Hepatocyte (in vitro differentiated cells): ENCODE measurements at regions not wholly inside any gene's neighbourhood (a gene's known extent, or its start where the extent isn't known, plus 50 kb on each side); places are given as distances from the start of the nearest gene placed in this dataset.

Experiments used
- DNase-seq: peaks from one replicate; pipeline ENCODE4 v3.0.0-alpha.2; 2016; ENCODE audit warnings: low spot score
- H2AFZ ChIP-seq: fragments of 200-600 bp; sonication (generic); 2 replicates; pipeline ENCODE4 v1.6.0; 2016; ENCODE audit warnings: antibody characterized with exemption, mild to moderate bottlenecking
- H3K27ac ChIP-seq: fragments of 200-600 bp; sonication (generic); 2 replicates; pipeline ENCODE4 v1.5.1; 2016; ENCODE audit warnings: mild to moderate bottlenecking
- H3K27me3 ChIP-seq: fragments of 200-600 bp; sonication (generic); 2 replicates; pipeline ENCODE4 v1.6.1; 2016
- H3K36me3 ChIP-seq: fragments of 200-600 bp; sonication (generic); replicated peaks from 2 replicates; pipeline ENCODE4 v1.5.1; 2016; ENCODE audit warnings: low read depth; ENCODE audit not compliant: insufficient read depth
- H3K4me1 ChIP-seq: fragments of 200-600 bp; sonication (generic); 2 replicates; pipeline ENCODE4 v1.5.1; 2016; ENCODE audit warnings: mild to moderate bottlenecking, moderate library complexity; ENCODE audit not compliant: insufficient read depth
- H3K4me2 ChIP-seq: fragments of 200-600 bp; sonication (generic); 2 replicates; pipeline ENCODE4 v1.6.0; 2016
- H3K4me3 ChIP-seq: fragments of 200-600 bp; sonication (generic); 2 replicates; pipeline ENCODE4 v1.5.1; 2016; ENCODE audit warnings: mild to moderate bottlenecking
- H3K79me2 ChIP-seq: fragments of 200-600 bp; sonication (generic); 2 replicates; pipeline ENCODE4 v1.6.0; 2017; ENCODE audit warnings: mild to moderate bottlenecking
- H3K9me2 ChIP-seq: fragments of 200-600 bp; sonication (generic); replicated peaks from 2 replicates; pipeline ENCODE4 v1.6.0; 2017; ENCODE audit warnings: mild to moderate bottlenecking; ENCODE audit not compliant: insufficient read depth
- H3K9me3 ChIP-seq: fragments of 200-600 bp; sonication (generic); 2 replicates; pipeline ENCODE4 v1.5.1; 2016; ENCODE audit warnings: low read depth, mild to moderate bottlenecking
- H4K20me1 ChIP-seq: fragments of 200-600 bp; sonication (generic); 2 replicates; pipeline ENCODE4 v1.6.0; 2016; ENCODE audit warnings: mild to moderate bottlenecking; ENCODE audit not compliant: insufficient read depth, poor library complexity, severe bottlenecking
- EZH2 ChIP-seq: fragments of 200-600 bp; sonication (generic); IDR thresholded peaks from 2 replicates; pipeline ENCODE4 v1.6.1; 2016; ENCODE audit warnings: antibody characterized with exemption, mild to moderate bottlenecking, borderline replicate concordance
- EZH2phosphoT487 ChIP-seq: fragments of 200-600 bp; sonication (generic); IDR thresholded peaks from one replicate; pipeline ENCODE4 v1.6.1; 2018; ENCODE audit warnings: antibody characterized with exemption, mild to moderate bottlenecking, low read depth, moderate library complexity; ENCODE audit not compliant: unreplicated experiment, severe bottlenecking
- WGBS: methylation state at CpG from one replicate; pipeline ENCODE4 v1.1.6; 2016; ENCODE audit warnings: low lambda C conversion rate; ENCODE audit errors: missing lambda C conversion rate; 5-methylcytosine and 5-hydroxymethylcytosine counted together
- TF ChIP-seq, protein P1 (sequence below): fragments of 200-600 bp; sonication (generic); IDR thresholded peaks from 2 replicates; pipeline ENCODE4 v1.5.1; 2016; ENCODE audit warnings: antibody characterized with exemption, mild to moderate bottlenecking; ENCODE audit not compliant: poor library complexity

DNA sequence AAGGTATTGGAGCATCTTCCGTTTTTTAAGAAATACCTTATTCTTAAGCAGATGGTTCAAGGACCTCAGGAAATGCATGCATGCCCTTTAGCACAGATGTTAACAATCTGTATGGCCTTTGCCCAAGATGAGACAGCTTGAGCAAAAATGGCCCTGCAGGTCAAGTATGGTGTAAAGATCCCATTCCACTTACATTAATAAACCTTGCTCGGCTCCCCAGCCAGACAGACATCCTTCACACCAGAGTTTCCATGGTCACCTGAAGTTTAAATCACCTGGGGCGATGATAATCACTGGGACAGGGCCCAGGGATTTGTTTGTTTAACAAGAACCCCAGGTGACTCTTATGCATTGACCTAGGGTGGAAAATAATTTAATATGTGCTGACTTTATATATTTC lies 287.0 kb upstream of the NOCT start:
- no peaks in the 10 kb centered on the region for H3K4me1 ChIP-seq
- no peak for DNase-seq
- H3K4me2 ChIP-seq: no peak overlapping the region
- H3K9me2 ChIP-seq: no peaks in the 10 kb centered on the region
- no peaks in the 10 kb centered on the region for H3K27me3 ChIP-seq
- H3K9me3 ChIP-seq: no peaks in the 10 kb centered on the region
- no peak overlapping the region for H3K27ac ChIP-seq
- no peaks in the 10 kb centered on the region for H4K20me1 ChIP-seq
- WGBS: 80% methylated on average over 3 of the region's 3 CpGs
- no peak overlapping the region for H3K4me3 ChIP-seq
- H3K79me2 ChIP-seq: no peaks in the 10 kb centered on the region
- H3K36me3 ChIP-seq: no peaks in the 10 kb centered on the region
- no peak for TF ChIP-seq EZH2phosphoT487
- TF ChIP-seq, protein P1, sequence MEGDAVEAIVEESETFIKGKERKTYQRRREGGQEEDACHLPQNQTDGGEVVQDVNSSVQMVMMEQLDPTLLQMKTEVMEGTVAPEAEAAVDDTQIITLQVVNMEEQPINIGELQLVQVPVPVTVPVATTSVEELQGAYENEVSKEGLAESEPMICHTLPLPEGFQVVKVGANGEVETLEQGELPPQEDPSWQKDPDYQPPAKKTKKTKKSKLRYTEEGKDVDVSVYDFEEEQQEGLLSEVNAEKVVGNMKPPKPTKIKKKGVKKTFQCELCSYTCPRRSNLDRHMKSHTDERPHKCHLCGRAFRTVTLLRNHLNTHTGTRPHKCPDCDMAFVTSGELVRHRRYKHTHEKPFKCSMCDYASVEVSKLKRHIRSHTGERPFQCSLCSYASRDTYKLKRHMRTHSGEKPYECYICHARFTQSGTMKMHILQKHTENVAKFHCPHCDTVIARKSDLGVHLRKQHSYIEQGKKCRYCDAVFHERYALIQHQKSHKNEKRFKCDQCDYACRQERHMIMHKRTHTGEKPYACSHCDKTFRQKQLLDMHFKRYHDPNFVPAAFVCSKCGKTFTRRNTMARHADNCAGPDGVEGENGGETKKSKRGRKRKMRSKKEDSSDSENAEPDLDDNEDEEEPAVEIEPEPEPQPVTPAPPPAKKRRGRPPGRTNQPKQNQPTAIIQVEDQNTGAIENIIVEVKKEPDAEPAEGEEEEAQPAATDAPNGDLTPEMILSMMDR: no peak
- TF ChIP-seq EZH2: no peak
- no peak overlapping the region for H2AFZ ChIP-seq

DNA sequence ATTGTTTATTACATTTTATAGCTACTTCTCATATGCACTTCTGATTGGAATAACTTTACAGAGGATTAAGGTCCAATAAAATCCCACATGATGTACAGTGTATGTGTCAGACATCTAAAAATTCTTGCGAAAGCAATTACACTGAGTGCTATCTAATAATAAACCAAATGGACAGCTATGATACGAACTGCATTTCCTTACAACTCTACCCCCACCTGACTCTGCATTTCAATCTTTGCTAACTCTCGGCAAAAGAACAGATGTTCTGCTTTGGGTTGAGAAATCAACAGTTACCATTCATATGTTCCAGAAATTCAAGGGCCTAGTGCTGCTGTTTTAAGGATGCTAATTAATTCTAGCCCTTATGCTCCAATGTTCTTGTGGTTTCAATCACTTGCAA lies 287.9 kb upstream of the NOCT start:
- 87% methylated on average over 3 of the region's 3 CpGs for WGBS
- no peaks in the 10 kb centered on the region for H3K27me3 ChIP-seq
- DNase-seq: no peak
- H4K20me1 ChIP-seq: no peaks in the 10 kb centered on the region
- no peaks in the 10 kb centered on the region for H3K9me3 ChIP-seq
- no peak overlapping the region for H3K27ac ChIP-seq
- no peaks in the 10 kb centered on the region for H3K79me2 ChIP-seq
- no peak overlapping the region for H2AFZ ChIP-seq
- no peaks in the 10 kb centered on the region for H3K9me2 ChIP-seq
- no peaks in the 10 kb centered on the region for H3K4me1 ChIP-seq
- H3K4me3 ChIP-seq: no peak overlapping the region
- H3K4me2 ChIP-seq: no peak overlapping the region
- no peaks in the 10 kb centered on the region for H3K36me3 ChIP-seq
- TF ChIP-seq EZH2 (no peak), EZH2phosphoT487 (no peak)
- TF ChIP-seq, protein P1: no peak

DNA sequence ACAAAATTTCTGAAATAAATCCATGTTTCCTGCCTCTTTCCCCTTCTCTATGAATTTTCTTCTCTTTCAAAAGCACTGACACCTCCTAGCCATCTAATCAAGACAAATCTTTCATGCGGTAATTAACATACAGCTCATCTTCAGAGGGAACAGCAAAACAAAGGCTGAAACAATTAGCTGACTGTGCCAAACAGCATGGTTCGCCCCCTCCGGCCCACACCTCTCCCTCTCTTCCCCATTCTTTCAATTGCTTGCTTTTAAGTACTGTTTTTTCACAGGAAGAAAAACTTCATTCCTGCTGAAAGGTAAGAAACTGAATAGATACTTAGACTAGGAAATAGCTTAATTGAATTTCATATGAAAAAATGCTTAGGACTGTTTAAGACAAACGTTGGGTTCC lies 291.1 kb upstream of the NOCT start:
- no peak overlapping the region for H2AFZ ChIP-seq
- no peak for DNase-seq
- no peak overlapping the region for H3K4me3 ChIP-seq
- H3K36me3 ChIP-seq: no peaks in the 10 kb centered on the region
- no peaks in the 10 kb centered on the region for H3K9me3 ChIP-seq
- no peak overlapping the region for H3K4me2 ChIP-seq
- no peaks in the 10 kb centered on the region for H3K4me1 ChIP-seq
- TF ChIP-seq EZH2 (no peak), EZH2phosphoT487 (no peak)
- TF ChIP-seq, protein P1: no peak
- H3K27ac ChIP-seq: no peak overlapping the region
- 65% methylated on average over 4 of the region's 4 CpGs for WGBS
- no peaks in the 10 kb centered on the region for H3K79me2 ChIP-seq
- no peaks in the 10 kb centered on the region for H4K20me1 ChIP-seq
- no peaks in the 10 kb centered on the region for H3K9me2 ChIP-seq
- no peaks in the 10 kb centered on the region for H3K27me3 ChIP-seq
